ENCODE measurements at regions not wholly inside any gene's neighbourhood (a gene's known extent, or its start where the extent isn't known, plus 50 kb on each side); places are given as distances from the start of the nearest gene placed in this dataset.

DNA sequence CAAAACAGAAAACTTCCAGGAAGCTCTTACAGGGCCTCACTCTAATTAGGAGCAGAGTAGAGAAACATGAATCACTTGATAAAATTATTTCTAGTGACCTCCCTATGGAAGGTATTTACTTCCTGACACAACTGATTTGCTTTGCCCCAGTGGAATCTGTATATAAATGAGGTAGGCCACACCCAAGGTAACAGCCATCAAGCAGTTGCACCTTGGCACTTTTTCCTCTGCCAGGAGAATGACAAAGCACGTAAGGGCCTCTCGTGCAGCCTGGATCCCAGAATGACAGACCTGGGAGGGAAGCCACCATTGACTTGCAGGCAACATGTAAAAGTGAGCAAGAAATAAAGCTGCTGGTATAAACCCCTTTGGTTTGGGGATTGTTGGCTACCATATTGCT is 620.0 kb upstream of the SLC39A10 start:
- DNase-seq: no peak

DNA sequence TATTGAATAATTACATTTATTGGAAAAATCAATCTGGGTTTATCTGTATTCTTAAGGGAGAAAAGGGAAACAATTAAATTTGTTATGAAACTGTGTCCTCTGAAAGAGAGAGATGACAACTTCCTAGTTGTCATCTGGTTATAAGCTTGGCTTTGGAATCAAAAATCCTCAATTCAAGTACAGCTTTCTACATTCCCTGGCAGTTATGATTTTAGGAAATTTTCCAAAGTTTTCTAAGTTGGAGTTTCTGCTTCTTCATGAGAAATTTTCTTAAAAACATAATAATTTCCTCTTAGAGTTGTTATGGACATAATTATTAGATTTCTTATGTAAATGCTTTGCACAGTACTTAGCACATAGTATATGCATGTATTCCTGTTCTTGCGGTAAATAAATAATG is 625.6 kb upstream of the SLC39A10 start:
- no peak for DNase-seq

DNA sequence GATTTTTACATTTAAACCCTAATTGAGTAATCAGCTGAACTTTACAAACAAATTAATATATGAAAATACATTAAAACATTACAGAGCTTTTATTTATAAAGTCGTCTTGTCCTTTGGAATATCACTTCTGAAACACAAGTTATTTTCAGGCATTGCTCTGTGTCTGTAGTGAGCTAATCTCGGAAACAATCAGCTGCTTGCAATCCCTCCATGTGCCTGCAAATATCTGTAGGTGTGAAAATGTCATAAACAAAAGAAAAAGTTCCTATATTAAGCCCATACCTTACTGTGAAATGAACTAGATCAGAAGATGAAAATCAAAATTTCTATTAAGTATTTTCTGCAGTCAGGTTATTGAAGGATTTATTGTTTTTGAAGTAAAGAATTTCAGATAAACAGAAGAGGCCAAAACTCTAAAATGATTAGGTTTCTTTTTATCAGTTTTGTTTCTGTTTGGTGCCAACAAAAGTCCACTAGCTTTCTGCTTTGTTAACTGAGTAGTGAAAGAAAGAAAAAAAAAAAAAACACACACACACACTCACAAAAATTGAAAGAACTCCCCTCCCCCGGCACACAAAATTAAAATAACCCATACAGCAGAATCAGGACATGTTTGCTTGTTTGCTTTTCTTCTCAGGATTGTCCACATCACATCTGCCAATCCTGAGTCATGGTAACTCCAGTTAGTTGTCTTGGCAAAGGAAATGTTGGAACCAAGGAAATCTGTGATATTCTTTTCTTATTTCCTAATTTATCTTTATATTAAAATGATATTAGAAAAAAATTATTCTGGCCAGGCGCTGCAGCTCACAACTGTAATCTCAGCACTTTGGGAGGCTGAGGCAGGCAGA is 627.0 kb upstream of the SLC39A10 start:
- no peak for DNase-seq

- no peak for DNase-seq
These were observed 629.1 kb upstream of the SLC39A10 start for GRCh38 chr2:195027947-195028346.

DNA sequence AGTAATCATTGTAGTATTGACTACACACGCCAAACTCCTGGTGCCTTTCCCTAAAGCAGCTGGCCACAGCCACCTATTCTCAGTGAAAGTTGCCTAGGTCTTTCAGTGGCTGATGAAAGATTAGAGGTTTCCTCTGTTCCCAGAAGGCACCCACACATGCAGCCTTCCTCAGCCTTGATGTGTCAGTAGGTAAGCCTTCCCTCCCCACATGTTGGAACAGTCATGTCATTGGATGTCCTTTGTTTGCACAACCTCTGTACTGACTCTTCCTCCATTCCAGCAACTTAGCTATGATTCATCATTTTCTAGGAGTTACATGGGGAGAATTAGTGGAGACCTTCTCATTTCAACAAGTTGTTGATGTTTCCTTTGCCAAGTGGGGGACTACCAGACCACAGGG is 630.8 kb upstream of the SLC39A10 start:
- DNase-seq: no peak

- DNase-seq: no peak
These were observed 634.6 kb upstream of the SLC39A10 start for GRCh38 chr2:195022508-195022830.

DNA sequence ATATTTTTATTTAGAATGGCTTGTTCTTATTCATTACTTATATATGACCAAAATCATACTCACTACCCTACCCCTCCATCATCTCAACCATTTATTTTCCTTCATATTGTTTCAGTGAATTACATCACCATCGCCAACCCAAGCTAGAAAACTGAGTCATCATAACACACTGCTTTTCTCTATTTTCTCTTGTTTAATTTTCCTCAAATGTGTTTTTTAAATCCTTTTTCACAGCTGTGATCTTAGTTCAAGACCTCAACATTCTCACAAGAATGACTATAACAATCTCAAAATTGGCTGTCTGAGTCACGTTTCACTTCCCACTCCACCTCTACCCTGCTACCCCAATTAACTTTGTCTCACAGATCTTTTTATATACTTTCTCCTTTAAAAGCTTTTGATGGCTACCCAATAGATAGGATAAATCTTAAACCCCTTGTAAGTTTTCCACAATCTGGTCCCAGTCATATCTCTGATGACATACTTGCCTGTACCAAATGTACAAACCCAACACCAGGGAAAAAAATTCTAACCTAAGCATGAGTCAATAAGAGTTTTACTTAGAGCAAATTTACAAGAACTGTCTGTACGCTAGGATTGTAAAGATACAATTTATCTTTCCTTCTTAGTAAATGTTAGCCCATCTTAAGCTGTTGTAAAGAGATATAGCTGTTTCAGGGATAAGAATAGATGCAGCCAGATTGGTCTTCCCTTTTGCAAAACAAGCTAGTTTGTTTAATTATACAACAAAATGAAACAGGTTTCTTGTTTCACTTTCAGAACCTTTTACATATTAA is 635.1 kb upstream of the SLC39A10 start:
- DNase-seq: no peak

GRCh38 chr2:195018462-195018861 is 638.6 kb upstream of the SLC39A10 start:
- no peak for DNase-seq

DNA sequence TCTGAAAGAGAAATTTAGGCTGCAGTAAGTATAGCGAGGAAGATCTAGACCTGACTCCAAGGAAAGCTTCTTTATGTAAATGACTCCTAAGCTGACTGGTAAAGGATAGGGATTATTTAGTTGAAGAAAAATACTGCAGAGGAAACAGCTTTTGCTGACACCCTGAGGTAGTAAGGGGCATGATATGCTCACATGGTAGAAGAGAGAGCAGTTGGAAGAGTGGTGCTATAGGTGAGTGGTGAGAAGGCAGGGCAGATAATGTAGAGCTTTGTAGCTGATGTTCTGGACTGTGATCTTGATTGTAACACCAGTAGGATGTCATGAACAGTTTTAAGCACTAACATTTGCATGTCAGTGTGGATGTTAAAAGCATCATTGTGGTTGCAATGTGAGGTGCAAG is 639.1 kb upstream of the SLC39A10 start:
- DNase-seq: no peak

DNA sequence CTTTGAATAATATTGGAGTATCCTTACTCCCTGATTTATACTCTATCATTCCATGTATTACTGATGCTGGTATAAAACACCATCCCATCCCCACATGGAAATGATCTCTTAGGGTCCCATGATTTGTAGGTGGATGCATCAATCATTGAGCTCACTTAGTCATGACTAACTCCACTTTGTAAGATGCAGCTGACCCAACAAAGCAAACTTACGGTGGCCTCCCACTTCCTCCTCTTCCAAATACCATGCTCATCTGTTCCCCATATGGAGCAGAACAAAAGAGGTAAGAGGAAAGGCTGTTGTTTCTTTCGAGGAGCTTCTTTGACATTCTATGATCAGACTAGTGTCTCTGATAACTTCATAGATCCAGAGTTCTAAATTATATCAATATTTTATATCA is 640.2 kb upstream of the SLC39A10 start:
- no peak for DNase-seq

DNA sequence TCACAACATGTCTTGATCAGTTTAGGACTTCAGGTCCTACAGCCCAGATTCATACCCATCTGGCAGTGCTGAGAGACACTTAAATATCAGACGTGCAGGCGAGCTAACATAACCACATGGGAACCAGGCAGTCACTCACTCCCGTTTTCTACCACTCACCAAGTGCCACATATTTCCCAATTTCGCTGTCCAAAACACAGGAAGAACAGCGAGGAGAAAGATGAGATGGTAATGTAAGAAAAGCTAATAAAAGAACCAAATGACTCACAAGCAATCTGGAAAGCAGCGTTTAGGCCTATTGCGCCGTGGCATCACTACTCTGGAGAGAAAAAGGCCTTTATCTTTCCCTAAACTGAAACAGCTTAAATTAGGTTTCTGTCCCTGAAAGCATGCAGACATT is 647.8 kb upstream of the SLC39A10 start:
- DNase-seq: no peak

DNA sequence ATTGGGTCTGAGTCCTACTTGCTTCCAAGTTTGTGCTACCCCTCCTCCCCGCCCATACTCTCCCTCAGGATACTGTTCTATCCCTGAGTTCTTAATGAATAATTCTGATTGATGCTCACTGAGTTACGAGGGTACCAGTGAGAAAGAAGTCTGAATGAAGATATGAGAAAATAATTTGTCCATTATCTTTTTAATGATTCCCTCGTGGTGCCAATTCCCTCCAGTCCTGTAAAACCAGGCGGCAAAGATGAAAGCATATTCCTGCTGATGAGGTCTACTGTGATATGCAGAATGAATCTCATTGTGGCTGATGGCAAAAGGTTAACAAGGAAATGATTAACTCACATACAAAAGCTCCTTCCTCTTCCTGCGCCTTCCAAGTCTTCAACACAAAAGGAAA is 650.2 kb upstream of the SLC39A10 start:
- no peak for DNase-seq

DNA sequence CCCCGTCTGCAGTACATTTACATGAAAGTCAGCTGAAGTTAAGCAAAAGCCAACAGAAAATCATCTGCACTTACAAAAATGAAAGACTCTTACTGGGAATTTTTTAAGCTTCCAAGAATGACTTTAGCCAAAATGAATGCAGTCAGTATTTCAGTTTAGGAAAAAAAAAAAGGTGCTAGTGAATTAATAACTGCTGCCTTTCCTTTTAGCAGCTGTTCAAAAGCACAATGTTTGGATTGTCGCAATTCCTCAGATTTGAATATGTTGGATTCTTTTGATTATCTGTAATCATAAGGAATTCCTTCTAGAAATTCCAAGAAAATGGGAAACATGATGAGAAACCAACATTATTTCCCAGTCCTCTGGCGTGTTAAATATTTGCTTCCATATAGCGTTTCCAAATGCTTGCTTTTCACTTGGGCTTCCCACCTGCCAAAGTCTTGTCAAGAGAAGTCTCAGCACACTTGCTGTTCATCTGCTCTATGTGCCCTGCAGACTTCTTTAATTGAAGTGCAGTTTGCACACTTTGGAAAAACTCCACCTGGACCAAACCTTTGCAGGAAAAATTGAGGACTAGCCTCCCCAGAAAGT is 653.0 kb upstream of the SLC39A10 start:
- no peak for DNase-seq

DNA sequence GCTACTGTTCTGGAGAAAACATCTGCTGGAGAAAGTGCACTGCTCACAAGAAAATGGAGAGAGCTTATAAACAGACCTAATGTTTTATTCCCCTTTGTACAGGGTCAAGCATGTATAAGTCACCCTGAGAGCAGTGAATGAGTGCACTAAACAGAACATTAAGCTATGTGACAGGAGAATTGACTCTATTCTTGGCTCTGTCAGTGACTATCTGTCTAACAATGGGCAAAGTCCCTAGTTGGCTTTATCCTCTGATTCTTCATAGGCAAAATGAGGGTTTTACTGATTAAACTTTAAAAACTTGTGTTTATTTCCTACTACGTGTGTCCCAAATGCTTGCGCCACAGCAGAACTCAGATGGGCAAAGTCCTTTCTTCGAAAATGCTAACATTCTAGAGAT is 655.1 kb upstream of the SLC39A10 start:
- DNase-seq: no peak

- DNase-seq: no peak
These were observed 657.3 kb upstream of the SLC39A10 start for GRCh38 chr2:194999771-195000170.

- DNase-seq: no peak
These were observed 664.4 kb upstream of the SLC39A10 start for GRCh38 chr2:194992648-194993047.

DNA sequence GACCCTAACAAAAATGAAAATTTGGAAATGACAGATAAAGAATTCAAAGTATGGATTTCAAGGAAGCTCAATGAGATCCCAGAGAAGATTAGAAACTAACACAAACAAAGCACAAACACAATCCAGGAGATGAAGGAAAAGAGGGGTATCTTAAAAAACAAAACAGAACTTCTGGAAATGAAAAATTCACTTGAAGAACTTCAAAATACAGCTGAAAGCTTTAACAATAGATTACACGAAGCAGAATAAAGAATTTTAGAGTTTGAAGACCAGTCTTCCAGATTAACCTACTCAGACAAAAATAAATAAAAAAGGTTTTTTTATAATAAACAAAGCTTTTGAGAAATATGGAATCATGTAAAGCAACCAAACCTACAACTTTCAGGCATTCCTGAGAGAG is 671.8 kb upstream of the SLC39A10 start:
- DNase-seq: no peak

GRCh38 chr2:194962254-194962653 is 694.8 kb upstream of the SLC39A10 start:
- no peak for DNase-seq

DNA sequence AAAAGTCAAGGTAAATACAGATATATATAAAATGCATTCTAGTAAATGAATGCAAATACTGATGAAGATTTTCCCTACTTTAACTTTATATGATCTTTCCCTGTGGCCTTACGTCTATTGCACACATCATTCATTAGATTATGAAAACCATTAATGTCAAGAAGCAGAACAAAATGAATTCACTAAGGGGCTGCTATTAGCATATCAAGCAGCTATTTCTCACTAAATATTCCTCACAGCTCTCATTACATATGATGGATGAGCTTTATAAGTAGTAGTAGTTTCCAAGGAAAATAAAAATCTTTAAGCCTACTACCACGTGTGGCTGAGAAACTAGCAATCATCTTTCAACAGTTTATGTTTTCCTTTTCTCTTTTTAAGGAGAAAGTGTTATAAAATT is 702.8 kb upstream of the SLC39A10 start:
- no peak for DNase-seq

- DNase-seq: no peak
These were observed 710.2 kb upstream of the SLC39A10 start for GRCh38 chr2:194946826-194947225.

DNA sequence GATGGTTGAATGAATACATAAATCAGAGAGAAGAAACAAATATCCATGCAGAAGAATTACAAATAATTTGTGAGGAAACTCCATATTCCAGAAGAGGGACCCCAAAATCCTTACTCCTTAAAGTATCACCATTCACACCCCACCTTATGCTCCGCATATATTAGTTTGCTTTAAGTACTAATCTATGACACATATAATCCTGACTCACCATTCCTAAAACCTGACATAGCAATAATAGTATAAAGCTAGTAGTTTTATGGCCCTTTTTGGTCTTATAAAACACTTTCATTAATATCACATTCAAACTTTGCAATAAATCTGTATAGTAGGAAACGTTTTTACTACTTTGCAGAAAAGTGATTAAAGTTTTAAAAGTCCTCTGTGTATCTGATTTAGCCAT is 719.0 kb upstream of the SLC39A10 start:
- DNase-seq: no peak

DNA sequence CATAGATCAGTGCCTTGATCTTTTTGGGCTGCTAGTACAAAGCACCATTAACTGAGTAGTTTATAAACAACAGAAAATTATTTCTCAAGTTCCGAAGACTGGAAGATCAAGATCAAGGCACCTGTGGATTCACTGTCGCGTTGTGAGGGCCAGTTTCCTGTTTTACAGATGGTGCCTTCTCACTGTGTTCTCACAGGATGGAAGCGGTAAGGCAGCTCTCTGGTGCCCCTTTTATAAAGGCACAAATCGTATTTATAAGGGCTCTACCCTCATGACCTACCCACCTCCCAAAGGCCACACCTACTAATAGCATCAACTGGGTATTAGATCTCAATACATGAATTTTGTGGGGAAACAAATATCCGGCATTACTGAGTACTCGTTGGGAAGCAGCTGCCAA is 729.5 kb upstream of the SLC39A10 start:
- no peak for DNase-seq

GRCh38 chr2:194926873-194927272 is 730.2 kb upstream of the SLC39A10 start:
- DNase-seq: no peak

DNA sequence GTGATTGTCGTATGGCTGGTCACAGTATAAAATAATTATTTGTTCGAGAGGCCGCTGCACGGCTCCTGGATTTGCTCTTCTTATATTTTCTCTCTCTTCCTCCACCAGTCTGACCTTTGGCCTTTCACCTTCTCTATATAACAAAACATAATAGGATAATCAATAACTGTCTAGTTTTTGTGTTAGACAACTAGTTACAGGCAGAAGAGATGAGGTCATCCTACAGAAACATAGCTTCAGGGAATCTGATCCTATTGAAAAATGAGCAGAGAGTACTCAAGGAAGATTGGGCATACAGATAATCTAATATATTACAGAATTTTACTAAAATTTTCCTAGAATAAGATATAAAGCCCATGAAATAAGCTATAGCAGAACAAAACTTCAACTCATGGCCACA is 731.3 kb upstream of the SLC39A10 start:
- no peak for DNase-seq

Measured in activated CD4-positive, alpha-beta T cell treated with anti-CD3 and anti-CD28 coated beads, Interleukin-2, Interleukin-6, amounts not matched to agents 100 ng/mL and 50 ng/mL, durations not matched to agents 16 hours and 8 hours (primary cell).